ENCODE measurements at regions not wholly inside any gene's neighbourhood (a gene's known extent, or its start where the extent isn't known, plus 50 kb on each side); places are given as distances from the start of the nearest gene placed in this dataset.
"Not testable (repeated sequence)": the region's sequence is repeated elsewhere in the genome, so short reads cannot be mapped to it uniquely, and the experiment has no call there.

DNA sequence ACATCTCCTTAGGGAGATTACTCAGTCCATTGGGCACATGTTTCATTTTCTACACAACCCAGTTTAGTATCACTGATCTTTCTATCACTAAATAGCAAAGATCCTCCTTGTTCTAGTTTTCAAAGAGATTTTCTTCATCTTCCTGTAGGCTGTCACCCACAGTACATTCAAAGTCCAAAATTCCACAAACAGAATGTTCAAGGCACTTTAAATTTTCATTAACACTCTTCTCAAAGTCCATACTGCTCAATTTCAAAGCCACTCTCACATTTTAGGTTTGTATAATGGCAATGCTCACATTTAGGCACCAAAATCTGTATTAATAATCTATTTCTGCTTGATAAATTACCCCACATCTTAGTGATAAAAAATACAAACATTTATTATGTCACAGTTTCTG, 152.8 kb downstream of the FSIP2 start:
- DNase-seq, result no peak

DNA sequence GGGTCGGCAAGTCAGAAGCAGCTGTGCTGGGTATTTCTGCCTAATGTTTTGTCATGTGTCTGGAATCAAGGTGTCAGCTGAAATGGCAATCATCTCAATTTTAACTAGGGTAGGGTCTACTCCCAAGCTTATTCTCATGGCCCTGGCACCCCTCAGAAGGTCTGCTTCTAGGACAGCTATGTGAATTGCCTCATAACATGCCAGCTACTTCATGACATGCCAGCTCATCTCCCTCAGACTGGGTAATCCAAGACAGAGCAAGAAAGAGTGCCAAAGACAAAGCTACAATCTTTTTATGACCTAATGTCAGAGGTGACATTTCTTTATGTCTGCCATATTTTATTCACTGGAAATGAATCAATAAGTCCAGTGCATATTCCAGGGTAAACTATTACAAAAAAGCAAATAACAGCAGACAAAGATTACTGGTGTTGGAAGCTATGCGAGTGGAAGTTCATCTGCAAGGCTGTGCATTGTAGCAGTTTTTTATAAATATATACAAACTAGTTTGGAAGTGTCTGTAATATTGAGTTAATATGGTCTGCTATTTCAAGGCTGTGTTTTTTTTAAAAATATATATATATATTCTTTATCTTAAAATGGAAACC, 153.3 kb downstream of the FSIP2 start:
- no peak for DNase-seq

DNA sequence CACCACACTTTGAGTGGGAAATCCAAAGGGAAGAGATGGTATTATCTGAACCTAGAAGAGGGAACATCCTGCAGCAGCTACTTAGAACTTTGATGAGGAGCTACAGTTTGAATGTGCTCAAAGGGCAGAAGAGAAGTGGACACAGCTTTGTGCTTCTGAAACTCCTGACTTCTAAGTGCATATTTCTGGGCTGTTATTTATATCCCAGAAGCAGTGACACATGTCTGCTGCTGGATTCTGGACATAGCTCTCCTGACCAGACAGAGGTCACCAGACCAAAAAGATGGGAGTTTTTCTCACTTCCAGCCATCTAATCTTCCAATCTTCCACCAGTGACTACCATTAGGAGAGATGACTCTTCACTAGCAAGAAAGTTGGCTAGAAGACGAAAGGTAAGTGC, 153.9 kb downstream of the FSIP2 start:
- no peak for DNase-seq

DNA sequence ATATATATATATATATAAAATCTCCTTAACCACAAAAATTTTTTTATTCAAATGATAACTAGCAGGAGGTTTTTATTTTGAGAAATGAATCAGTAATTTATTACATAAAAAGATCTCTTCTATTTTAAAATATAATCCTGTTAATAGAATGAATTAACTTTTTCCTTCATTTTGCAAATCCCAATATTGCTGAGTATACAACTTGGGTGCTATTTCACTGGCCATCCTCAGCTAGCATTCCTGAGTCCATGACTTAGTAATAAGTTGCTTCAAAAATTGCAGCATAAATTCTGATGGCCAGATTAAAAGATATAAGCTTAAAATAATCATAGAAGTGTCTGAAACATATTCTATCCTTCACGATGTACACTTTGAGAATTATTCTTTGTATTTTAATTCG, 155.6 kb downstream of the FSIP2 start:
- DNase-seq, result no peak

DNA sequence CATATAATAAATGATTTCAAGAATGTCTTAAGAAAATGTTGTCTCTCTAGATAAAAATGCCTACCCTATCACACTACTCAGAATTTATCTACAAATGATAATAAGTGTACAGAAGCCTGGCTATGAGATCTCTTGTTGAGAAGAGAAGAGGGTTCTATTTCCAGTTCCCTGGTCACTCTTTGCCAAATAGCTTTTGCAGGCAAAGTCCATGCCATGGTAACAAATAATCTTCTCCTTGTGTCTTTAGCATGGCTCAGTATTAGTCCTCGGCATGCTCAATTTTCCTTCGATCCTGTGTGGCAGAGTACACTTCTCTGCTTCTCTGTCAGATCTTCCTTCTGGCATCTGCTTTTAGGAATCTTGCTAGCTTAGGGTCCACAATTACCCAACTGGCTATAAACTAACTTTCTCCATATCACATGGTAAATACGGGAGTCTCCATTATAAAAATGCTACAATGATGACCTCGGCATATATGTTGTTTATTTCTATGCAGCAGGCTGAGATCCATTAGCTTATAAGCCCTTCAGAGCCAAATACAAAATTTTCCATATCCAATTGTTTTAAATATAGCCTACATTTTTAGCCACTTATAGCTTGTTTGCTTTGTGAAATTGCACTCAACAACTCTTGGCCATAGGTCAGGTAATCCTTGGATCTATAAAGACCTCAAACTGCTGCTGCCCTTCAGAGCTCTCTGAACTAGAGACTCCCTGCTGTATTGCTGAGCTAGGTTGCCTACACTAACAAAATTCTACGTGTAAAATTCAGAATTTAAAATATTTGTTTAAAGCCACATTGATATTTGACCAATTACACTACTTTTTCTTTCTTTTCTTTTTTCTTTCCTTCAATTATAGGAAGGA, 157.5 kb downstream of the FSIP2 start:
- DNase-seq, result no peak

DNA sequence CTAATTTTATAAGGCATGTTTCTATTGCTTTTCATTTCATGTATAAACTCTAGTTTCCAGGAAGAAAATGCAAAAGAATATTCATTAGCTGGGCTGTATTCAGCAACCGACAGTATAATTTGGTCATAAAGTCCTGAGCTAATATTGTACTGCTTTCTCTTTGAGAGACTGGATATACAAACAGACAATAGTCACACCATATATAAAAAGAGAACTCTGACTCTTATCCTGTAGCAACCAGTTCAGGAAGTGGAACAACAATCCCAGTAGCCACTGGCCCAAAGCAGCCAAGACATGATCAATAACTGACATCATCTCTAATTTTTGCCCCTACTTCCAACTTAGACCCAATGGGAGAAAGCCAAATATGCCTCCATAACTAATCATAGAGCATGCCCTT, 160.8 kb downstream of the FSIP2 start:
- DNase-seq, result no peak

DNA sequence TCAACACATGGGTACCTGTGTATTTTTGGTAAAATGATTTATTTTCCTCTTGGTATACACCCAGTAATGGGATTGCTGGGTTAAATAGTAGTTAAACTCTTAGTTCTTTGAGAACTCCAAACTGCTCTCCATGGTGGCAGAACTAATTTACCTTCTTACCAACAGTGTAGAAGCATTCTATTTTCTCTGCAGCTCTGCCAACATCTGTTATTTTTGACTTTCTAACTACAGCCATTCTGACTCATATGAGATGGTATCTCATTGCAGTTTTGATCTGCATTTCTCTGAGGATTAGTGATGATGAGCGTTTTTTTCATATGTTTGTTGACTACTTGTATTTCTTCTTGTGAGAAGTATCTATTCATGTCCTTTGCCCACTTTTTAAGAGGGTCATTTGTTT, 180.6 kb downstream of the FSIP2 start:
- no peak for DNase-seq

DNA sequence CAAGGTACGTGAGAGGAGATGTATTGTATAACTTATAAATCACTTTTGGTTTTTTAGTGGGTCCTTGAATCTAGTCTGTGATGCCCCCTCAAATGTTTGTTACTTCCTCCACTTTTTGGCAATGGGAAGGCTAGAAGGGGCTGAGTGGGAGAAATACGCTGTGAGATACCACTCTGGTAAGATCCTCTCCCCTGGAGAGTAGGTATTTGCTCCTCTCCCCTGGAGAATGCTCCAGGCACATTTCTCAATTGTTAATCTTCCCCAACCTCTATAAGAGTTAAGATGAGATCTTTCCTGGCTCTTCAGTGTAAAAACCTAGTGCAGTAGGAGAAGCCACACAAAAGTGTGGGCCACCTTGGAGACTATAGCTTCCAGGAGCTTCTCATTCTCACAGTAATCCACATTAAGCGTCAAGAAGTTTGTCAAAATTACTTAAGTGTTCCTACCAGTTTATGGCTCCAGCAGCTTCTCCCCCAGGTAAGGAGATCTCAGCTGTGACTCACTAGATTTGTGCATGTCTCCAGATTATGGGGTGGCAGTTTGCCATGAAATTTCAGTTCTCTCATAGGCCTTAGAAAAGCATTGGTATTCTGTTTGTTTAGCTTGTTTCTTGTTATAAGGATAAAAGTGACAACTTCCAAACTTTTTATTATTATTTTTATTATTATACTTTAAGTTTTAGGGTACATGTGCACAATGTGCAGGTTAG, 182.6 kb downstream of the FSIP2 start:
- DNase-seq, result no peak

DNA sequence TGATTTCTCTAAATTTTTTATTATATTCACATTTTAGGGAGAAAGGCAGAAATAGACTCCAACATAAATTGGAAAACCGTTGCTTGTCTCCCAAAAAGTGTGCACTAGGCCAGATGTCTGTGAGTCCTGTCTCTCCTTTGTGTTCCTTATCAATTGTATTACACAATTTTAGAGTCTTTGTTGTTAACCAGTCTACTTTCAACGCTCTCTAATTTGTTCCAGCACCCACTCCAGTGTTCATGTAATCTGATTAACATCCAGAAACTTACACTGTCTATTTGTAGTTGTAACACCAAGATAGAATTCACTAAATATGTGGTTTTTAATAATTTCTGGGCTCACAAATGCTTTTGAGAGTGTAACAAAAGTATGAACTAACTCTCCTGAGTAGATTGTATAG, 195.6 kb downstream of the FSIP2 start:
- DNase-seq, result no peak

DNA sequence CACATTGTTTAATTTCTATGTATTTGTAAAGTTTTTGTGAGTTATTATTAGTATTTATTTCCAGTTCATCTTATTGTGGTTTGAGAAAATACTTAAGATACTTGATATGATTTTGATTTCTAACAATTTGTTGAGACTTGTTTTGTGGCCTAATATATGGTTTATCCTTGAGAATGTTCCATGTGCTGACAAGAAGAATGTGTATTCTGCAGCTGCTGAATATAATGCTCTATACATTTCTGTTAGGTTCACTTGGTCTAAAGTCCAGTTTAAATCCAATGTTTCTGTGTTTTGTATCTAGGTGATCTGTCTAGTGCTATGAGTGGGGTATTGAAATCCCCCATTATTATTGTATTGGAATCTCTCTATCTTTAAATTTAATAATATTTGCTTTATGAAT, 201.3 kb downstream of the FSIP2 start:
- no peak for DNase-seq

DNA sequence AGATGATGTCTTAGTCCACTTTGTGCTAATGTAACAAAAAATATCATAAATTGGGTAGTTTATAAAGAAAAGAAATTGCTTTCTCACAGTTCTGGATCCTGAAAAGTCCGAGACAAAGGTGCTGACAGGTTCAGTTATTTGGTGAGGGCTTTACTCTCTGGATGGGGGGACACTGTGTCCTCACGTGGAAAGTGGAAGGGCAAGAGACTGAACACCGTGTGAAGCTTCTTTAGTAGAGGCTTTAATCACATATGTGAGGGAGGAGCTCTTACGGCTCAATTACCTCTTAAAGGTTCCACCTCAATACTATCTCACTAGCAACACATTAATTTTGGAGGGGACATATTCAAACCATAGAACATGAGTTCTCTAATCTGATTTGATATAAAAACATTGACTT, 204.3 kb downstream of the FSIP2 start:
- DNase-seq, result no peak

DNA sequence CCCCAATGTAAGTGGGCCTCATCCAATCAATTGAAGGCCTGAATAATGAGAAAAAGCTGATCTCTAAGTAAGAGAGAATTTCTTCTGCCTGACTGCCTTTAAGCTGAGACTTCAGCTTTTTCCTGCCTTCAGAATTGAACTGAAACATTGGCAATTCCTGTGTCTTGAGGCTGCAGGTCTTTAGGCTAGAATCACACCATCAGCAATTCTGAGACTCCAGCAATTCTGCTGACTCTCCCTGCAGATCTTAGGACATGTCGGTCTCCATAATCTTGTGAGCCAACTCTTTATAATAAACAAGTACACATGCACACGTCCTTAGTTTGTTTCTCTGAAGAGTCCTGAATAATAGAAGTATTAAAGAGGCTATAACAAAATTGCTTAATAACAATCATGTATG, 209.1 kb downstream of the FSIP2 start:
- no peak for DNase-seq

DNA sequence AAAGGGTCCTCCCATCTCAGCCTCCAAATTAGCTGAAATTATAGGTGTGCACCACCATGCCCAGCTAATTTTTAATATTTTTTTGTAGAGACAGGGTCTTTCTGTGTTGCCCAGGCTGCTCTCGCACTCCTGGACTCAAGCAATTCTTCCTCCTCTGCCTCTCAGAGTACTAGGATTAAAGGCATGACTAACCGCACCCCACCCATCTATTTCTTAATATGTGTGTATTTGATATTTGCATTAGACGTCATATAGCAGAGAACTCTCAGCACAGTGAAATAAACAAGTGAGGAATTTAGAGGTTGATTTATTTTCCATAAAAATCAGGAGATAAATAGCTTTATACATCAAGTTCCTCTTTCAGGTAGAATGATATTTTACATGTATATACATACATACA, 213.5 kb downstream of the FSIP2 start:
- DNase-seq, result no peak

DNA sequence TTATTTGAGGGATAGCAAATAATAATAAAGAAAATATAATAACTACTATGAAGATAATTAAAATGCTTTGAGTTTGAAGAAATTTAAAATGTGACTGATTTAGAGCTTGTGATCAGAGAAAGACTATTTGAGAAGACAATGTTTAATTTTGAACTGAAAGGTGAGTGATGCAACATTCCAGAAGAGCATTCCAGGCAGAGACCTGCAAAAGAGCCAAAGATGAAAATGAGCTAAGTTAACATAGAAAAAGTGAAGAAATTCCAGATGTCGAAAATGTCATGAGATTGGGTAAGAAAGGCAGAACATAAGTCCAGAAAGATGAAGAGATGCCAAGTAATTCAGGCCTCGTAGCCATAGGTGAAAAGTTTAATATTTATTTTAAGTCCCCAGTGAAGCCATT, 215.8 kb downstream of the FSIP2 start:
- no peak for DNase-seq

DNA sequence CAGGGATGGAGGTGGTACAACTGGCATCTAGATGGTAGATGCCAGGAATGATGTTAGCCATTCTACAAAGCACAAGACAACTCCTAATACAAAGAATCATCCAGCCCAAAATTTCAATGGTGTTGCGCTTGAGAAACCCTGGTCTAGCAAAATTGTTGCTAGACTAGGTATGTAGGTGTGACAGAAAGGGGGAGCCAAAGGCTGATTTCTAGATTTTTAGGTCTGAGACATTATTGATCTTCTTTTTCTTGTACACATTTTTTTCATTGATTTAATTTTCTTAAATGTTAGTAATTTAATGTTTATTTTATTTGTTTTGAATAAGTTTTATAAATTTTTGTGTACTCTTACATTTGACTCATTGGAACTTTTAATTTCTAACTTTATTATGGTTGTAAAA, 216.4 kb downstream of the FSIP2 start:
- DNase-seq, result no peak

DNA sequence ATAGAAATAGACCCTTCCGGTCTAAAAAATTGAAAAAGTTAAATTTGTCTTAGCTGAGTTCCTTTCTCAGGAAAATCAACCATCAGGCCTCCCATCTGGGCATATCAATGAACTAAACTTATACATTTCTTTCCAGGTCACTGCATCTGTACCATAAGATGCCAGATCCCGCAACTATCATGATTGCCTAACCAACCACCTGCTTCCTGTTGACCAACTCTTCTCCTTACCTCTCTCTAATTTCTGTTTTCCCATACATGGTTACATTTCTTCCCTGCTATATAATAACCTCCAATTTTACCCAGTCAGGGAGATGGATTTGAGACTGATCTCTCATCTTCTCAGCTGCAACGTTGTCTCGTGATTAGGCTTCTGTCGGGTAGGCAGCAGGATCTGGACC, 228.7 kb downstream of the FSIP2 start:
- no peak for DNase-seq

DNA sequence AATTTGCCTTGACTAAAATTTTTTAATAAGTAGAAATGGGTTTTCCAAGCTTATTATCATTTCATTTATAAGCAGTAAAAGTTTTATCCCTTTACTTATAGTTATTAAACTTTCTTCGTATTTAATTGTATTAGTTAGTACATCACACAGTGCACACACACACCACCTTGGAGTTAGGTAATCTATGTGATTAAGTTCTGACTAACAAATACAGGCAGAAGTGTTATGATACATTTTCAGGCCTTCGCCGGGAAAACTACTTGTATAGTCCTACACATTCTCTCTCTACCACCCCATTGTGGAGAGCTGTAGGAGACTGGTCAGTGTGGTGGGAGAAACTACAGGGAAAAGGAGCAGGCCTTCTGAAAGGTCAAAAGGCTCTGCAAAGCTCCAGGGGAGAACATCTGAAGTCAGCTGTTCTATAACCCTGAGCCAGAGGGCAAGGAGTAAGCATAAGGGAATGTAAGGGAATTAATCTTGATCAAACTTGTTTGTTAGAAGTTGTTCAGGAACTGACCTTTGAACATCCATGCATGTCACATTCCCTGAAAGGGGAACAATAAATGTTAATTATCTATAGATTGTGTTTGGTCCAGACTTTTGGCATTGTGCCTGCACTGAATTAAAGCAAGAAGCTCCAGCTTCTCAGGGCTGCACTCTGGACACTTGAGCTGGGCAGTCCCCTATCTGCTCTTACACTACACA, 231.7 kb downstream of the FSIP2 start:
- no peak for DNase-seq

DNA sequence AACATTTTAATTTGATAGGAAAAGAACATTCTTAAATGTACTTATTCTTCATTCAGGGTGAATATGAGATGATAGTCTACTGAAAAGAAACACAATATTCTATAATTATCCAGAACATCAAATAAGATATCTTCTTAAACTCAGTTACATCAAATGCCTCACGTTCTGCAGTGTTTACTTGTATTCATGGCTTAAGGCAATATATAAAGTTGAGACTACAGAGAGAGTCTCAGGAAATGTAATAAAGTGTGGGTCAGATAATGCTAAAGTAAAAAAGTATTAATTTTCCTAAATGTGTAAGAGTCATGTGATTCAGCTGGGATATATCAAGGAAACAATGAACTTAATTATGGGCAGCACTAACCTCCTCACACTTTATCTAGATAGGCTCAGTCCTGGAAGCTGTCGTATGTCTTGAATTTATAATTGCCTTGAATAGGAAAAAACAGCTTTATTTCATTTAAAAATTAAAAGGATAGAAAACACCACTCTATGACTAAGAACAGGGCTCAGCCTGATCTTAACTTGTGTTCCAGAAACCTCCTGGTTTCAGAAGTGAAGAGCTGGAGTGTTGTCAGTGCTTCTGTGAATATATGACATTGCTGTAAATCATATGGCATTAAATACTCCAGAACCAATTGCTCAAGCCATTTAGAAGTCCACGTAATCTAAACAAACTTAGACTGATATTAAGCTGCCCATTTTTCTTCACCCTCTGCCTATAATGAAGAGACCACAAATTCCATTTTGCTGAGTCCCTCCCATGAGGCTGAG, 240.2 kb downstream of the FSIP2 start:
- no peak for DNase-seq

DNA sequence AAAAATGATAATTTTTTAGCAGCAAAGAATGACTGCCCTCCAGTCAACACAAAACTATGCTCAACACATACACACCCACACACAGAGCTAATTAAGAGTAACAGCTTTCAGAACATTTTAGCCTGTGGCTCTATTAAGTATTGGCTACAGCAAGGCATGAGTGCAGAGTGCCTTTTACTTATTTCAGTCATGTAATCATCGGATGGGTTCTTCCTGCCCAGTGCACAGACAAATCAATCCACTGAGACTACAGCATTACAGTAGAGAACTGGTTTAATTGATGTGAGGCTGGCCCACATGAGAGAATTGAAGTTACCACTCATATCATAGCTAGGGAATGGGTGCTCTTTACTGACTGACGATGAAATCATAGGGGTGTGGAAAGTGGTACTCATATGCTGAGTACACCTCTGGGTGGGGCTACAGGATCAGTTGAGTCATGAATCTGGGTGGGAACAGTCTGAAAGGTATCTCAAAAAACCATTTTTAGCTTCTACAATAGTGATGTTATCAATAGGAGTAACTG, 241.0 kb downstream of the FSIP2 start:
- DNase-seq, result no peak

DNA sequence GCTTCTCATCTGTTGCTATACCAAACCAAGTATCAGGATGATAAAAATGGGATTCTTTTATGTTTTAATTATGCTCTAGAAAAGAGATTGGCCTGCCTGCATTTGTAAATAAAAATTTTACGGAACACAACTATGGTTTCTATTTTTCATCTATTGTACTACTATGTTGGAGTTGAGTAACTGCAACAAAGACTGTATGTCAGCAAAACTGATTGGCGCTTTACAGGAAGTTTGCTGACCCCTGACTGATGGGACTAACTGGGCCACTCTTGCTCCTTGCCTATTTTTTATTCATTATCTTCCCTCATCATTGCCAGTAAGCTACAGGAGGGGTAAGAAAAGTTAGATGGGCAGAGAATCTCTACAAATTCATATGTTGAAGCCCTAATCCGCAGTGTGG, 242.3 kb downstream of the FSIP2 start:
- no peak for DNase-seq

DNA sequence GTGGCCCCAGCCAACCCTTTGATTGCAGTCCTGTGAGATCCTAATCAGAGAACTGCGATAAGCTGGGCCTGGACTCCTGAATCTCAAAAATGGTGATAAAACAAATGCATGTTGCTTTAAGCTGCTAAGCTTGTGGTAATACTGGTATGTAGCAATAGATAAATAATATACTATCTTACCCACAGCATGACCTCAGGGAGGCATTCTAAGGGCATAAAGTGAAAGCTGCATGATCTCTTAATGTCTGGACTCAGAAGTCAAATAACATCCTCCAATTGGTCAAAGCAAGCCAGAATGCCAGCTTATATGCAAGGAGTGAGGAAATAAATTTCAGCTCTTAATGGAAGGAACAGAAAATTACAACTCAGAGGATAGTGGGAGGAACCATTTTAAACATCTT, 246.1 kb downstream of the FSIP2 start:
- no peak for DNase-seq

DNA sequence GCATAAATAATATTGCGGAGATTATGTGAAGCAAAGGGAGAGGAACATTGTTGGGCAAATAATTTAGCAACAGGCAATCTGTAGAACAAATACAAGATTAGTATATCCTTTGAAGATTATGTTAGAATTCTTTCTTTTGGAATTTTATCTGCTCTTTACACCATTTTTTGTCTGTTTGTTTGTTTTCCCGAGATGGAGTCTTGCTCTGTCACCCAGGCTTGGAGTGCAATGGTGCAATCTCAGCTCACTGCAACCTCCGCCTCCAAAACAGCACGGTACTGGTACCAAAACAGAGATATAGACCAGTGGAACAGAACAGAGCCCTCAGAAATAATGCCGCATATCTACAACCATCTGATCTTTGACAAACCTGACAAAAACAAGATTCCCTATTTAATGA, 250.3 kb downstream of the FSIP2 start:
- DNase-seq, result not testable (repeated sequence)

Measured in DMS 273 treated with DMSO at 0.1 percent for 48 hours (cell line).